ENCODE measurements at regions not wholly inside any gene's neighbourhood (a gene's known extent, or its start where the extent isn't known, plus 50 kb on each side); places are given as distances from the start of the nearest gene placed in this dataset.
"Not testable (repeated sequence)": the region's sequence is repeated elsewhere in the genome, so short reads cannot be mapped to it uniquely, and the experiment has no call there.

DNA sequence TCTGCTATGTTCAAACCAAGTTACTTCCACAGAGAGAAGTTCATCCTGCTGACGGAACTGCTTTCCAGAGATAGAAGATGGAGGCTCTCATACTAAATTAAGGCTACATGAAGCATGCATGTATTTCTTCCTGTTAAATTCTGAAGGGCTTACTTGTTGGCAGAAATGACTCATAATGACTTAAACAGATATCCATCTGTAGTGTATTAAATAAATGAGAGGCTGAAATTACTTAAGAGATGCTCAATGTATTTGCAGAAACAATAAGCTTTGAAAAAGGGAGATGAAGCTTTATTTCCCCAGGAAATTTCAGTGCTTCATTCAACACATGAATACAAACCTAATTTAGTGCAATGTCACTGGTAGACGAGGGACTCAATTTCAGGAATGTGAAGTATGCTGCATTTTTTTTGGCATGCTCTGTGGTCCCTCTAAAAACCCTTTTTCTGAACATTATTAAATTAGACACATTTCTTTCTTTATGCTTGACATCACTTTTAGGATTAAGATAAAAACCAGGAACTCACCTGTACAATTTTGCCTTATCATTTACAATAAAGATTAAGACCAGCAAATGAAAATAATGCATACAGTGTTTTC is 759.1 kb upstream of the POU3F4 start:
- CTCF ChIA-PET = no interaction called here
- POLR2A ChIA-PET = no interaction called here
- TF ChIP-seq BHLHE40 (IDR thresholded peaks at IDR 0.05; ENCODE audit: borderline replicate concordance) (no peak), SP1 (IDR thresholded peaks at IDR 0.05) (no peak), SUZ12 (IDR thresholded peaks at IDR 0.05) (no peak), ZNF384 (IDR thresholded peaks at IDR 0.05) (no peak), HDGF (IDR thresholded peaks at IDR 0.05; ENCODE audit: borderline replicate concordance) (no peak)
- DNase-seq (ENCODE audit: extremely low spot score) = no peak

DNA sequence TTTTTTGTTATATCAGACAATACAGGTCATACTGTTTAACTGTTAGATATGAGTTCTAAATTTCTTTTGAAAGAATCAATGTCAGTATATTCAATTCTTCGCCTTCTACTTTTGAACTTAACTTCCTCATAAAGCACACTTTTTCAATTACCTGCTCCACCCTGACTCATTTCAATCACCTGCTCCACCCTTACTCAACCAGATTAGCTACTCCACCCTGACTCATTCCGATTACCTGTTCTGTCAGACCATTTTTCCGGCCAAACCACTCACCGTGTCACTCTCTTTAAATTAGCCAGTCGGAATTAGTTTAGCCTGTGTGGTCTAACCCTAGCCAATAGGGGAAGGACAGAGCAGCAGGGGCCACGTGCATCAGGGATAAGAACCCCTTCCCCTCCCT is 751.8 kb upstream of the POU3F4 start:
- CTCF ChIA-PET = no interaction called here
- DNase-seq (ENCODE audit: extremely low spot score) = no peak
- TF ChIP-seq SP1 (IDR thresholded peaks at IDR 0.05) (no peak), TARDBP (IDR thresholded peaks at IDR 0.05) (no peak), NFRKB (IDR thresholded peaks at IDR 0.05) (no peak), SUZ12 (IDR thresholded peaks at IDR 0.05) (no peak), LEF1 (IDR thresholded peaks at IDR 0.05; ENCODE audit: borderline replicate concordance) (no peak), FOXA1 (IDR thresholded peaks at IDR 0.05) (no peak), FOXK2 (IDR thresholded peaks at IDR 0.05) (no peak), HDGF (IDR thresholded peaks at IDR 0.05; ENCODE audit: borderline replicate concordance) (no peak), CTBP1 (IDR thresholded peaks at IDR 0.05; ENCODE audit: borderline replicate concordance) (no peak), FOXM1 (IDR thresholded peaks at IDR 0.05; ENCODE audit: borderline replicate concordance) (no peak), ARNT (IDR thresholded peaks at IDR 0.05) (no peak), ELF4 (IDR thresholded peaks at IDR 0.05) (no peak), L3MBTL2 (conservative IDR thresholded peaks at IDR 0.05) (no peak), BHLHE40 (IDR thresholded peaks at IDR 0.05; ENCODE audit: borderline replicate concordance) (no peak), ZNF384 (IDR thresholded peaks at IDR 0.05) (no peak)
- TF ChIP-seq, protein P1, sequence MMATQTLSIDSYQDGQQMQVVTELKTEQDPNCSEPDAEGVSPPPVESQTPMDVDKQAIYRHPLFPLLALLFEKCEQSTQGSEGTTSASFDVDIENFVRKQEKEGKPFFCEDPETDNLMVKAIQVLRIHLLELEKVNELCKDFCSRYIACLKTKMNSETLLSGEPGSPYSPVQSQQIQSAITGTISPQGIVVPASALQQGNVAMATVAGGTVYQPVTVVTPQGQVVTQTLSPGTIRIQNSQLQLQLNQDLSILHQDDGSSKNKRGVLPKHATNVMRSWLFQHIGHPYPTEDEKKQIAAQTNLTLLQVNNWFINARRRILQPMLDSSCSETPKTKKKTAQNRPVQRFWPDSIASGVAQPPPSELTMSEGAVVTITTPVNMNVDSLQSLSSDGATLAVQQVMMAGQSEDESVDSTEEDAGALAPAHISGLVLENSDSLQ (IDR thresholded peaks at IDR 0.05) = no peak
- POLR2A ChIA-PET = no interaction called here

DNA sequence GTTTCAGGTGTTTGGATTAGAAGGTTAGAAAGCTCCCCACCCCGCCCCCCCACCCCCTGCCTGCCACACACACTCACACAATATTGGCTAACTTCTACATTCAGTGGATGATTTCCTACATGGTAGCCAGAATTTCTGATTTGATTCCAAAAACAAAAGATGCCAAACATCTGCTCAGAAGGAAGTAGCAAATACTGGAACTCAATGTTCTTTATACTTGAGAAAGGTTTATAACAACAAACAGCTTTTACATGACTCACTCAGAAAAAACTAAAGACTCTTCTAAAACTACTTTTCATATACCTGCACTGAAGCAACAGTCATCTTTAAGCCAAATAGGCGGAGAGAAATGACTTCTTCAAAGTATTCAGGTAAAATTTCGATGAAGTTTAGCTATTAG is 750.5 kb upstream of the POU3F4 start:
- POLR2A ChIA-PET = no interaction called here
- CTCF ChIA-PET = no interaction called here
- TF ChIP-seq FOXM1 (IDR thresholded peaks at IDR 0.05; ENCODE audit: borderline replicate concordance) (no peak), CTBP1 (IDR thresholded peaks at IDR 0.05; ENCODE audit: borderline replicate concordance) (no peak), BHLHE40 (IDR thresholded peaks at IDR 0.05; ENCODE audit: borderline replicate concordance) (no peak)
- DNase-seq (ENCODE audit: extremely low spot score) = no peak

DNA sequence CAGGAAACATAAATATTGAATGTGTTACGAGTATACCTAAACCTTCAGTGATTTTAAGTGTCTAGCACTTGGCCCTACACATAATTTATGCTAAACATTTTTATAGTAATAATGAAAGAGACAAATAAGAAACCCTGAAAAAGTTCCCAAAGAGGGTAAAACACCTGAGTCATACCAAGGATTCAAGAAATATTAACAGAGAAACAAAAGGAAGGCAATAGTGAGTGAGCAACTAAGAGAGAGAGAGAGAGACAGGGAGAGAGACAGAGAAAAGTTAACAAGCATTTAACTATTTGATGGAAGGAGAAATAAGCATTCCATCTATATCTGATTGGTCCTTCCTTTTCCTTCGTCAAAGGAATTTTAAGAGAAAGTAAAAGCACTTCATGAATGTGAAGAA is 743.6 kb upstream of the POU3F4 start:
- TF ChIP-seq NFRKB (IDR thresholded peaks at IDR 0.05) (no peak), SP1 (IDR thresholded peaks at IDR 0.05) (no peak), TARDBP (IDR thresholded peaks at IDR 0.05) (no peak), ZNF384 (IDR thresholded peaks at IDR 0.05) (no peak), BHLHE40 (IDR thresholded peaks at IDR 0.05; ENCODE audit: borderline replicate concordance) (no peak), FOXM1 (IDR thresholded peaks at IDR 0.05; ENCODE audit: borderline replicate concordance) (no peak), HDGF (IDR thresholded peaks at IDR 0.05; ENCODE audit: borderline replicate concordance) (no peak), FOXK2 (IDR thresholded peaks at IDR 0.05) (no peak), CTBP1 (IDR thresholded peaks at IDR 0.05; ENCODE audit: borderline replicate concordance) (no peak), FOXA1 (IDR thresholded peaks at IDR 0.05) (no peak), SUZ12 (IDR thresholded peaks at IDR 0.05) (no peak), ELF4 (IDR thresholded peaks at IDR 0.05) (no peak), ARNT (IDR thresholded peaks at IDR 0.05) (no peak), LEF1 (IDR thresholded peaks at IDR 0.05; ENCODE audit: borderline replicate concordance) (no peak), L3MBTL2 (conservative IDR thresholded peaks at IDR 0.05) (no peak)
- TF ChIP-seq, protein P1 (IDR thresholded peaks at IDR 0.05) = no peak
- CTCF ChIA-PET = no interaction called here
- DNase-seq (ENCODE audit: extremely low spot score) = no peak
- POLR2A ChIA-PET = no interaction called here

DNA sequence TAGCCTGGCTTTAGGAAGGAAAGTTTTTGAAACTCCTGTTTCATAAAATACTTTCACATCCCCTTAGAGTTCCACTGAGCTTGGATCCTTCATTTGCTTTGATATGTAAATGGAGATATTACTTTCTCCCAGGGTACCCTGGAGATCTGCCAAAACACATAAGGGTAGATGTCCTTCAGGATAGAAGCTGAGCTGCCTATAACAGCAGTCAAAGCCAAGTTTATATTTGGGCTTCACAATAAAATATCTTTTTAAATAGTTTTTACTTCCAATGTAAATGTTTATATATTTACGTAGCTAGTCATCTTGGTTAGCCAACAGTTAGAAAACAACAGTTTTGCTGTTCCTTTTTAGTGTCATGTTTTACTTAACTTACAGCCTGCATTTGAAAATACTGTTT is 742.3 kb upstream of the POU3F4 start:
- CTCF ChIA-PET = no interaction called here
- DNase-seq (ENCODE audit: extremely low spot score) = no peak
- POLR2A ChIA-PET = no interaction called here

DNA sequence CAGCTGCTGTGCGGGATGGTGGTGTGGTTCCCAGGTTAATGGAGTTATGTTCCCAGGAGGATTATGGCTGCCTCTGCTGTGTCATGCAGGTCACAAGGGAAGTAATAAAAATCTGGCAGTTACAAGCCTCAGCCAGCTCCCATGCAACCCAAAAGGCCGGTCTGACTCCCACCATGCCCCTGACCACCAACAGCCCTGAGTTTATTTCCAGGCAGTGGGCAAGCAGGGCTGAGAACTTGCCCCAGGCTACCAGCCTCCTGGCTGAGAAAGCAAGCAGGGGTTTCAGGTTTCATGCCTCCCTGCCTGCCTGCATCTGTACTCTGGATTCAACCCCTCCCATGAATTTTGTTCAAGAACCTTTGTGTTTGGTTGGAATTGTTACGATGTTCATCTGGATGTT is 732.7 kb upstream of the POU3F4 start:
- no peak for DNase-seq (ENCODE audit: extremely low spot score)
- TF ChIP-seq, protein P1 (IDR thresholded peaks at IDR 0.05) = no peak
- no peak for TF ChIP-seq SUZ12 (IDR thresholded peaks at IDR 0.05)
- TF ChIP-seq HDGF (IDR thresholded peaks at IDR 0.05; ENCODE audit: borderline replicate concordance) = no peak
- ChIA-PET POLR2A (no interaction called here), CTCF (no interaction called here)

More for the DNA sequence above, 742.3 kb upstream of the POU3F4 start:
- TF ChIP-seq BHLHE40 (IDR thresholded peaks at IDR 0.05; ENCODE audit: borderline replicate concordance) (no peak), FOXA1 (IDR thresholded peaks at IDR 0.05) (no peak), FOXK2 (IDR thresholded peaks at IDR 0.05) (no peak), TARDBP (IDR thresholded peaks at IDR 0.05) (no peak), FOXM1 (IDR thresholded peaks at IDR 0.05; ENCODE audit: borderline replicate concordance) (no peak), SP1 (IDR thresholded peaks at IDR 0.05) (no peak), ZNF384 (IDR thresholded peaks at IDR 0.05) (no peak)

DNA sequence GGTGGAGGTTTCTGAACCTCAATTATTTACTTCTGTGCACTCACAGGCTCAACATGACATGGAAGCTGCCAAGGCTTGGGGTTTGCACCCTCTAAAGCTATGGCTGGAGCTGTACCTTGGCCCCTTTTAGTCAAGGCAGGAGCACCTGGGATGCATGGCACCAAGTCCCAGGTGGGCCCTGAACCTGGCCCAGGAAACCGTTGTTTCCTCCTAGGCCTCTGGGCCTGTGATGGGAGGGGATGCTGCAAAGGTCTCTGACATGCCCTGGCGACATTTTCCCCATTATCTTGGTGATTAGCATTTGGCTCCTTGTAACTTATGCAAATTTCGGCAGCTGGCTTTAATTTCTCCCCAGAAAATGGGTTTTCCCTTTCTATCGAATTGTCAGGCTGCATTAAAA is 726.1 kb upstream of the POU3F4 start:
- ChIA-PET POLR2A (no interaction called here), CTCF (no interaction called here)
- TF ChIP-seq, protein P1 (IDR thresholded peaks at IDR 0.05) = no peak
- TF ChIP-seq ELF4 (IDR thresholded peaks at IDR 0.05) (no peak), FOXM1 (IDR thresholded peaks at IDR 0.05; ENCODE audit: borderline replicate concordance) (no peak), SUZ12 (IDR thresholded peaks at IDR 0.05) (no peak), NFRKB (IDR thresholded peaks at IDR 0.05) (no peak), FOXA1 (IDR thresholded peaks at IDR 0.05) (no peak), SP1 (IDR thresholded peaks at IDR 0.05) (no peak), LEF1 (IDR thresholded peaks at IDR 0.05; ENCODE audit: borderline replicate concordance) (no peak), TARDBP (IDR thresholded peaks at IDR 0.05) (no peak), HDGF (IDR thresholded peaks at IDR 0.05; ENCODE audit: borderline replicate concordance) (no peak), FOXK2 (IDR thresholded peaks at IDR 0.05) (no peak), ZNF384 (IDR thresholded peaks at IDR 0.05) (no peak), ARNT (IDR thresholded peaks at IDR 0.05) (no peak), CTBP1 (IDR thresholded peaks at IDR 0.05; ENCODE audit: borderline replicate concordance) (no peak)
- no peak for DNase-seq (ENCODE audit: extremely low spot score)

DNA sequence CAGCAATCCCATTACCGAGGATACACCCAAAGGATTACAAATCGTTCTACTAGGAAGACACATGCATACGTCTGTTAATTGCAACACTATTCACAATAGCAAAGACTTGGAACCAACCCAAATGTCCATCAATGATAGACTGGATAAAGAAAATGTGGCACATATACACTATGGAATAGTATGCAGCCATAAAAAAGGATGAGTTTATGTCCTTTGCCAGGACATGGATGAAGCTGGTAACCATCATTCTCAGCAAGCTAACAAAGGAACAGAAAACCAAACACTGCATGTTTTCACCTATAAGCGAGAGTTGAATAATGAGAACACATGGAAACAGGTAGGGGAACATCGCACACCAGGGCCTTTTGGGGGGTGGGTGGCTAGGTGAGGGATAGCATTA is 695.2 kb upstream of the POU3F4 start:
- DNase-seq (ENCODE audit: extremely low spot score); POLR2A ChIA-PET; CTCF ChIA-PET: not testable (repeated sequence)
